Endothelial cell of umbilical vein (primary cell): ENCODE measurements at regions not wholly inside any gene's neighbourhood (a gene's known extent, or its start where the extent isn't known, plus 50 kb on each side); places are given as distances from the start of the nearest gene placed in this dataset.

ENCODE experiments used
- BruUV-seq: library from RNA; stranded (reverse); fragments of 400-500 nt; replicated peaks from 2 replicates; lab custom pipeline; 2021; lab: Mats Ljungman, UMichigan
- CTCF ChIA-PET: fragments of 300-600, 350-600 bp; sonication (Branson Sonifier 250); formaldehyde crosslinking; loops from one replicate; lab custom pipeline; 2021; ENCODE audit warnings: antibody characterized with exemption, inconsistent platforms; lab: Charles Lee
- POLR2A ChIA-PET: fragments of 300-600, 350-600 bp; sonication (Branson Sonifier 250); formaldehyde crosslinking; loops from one replicate; lab custom pipeline; 2021; ENCODE audit warnings: antibody characterized with exemption, inconsistent platforms; lab: Charles Lee
- DNase-seq: peaks from one replicate; pipeline ENCODE4 v3.0.0-alpha.2; 2011; ENCODE audit warnings: low read depth, low spot score
- FAIRE-seq: peaks from 2 replicates; lab custom pipeline; 2011; peaks lifted over from hg19 to GRCh38; lab: Jason Lieb, UNC
- H2AFZ ChIP-seq: 2 replicates; pipeline ENCODE4 v1.6.0; 2012; ENCODE audit warnings: low read depth, low read length, control low read depth, inconsistent platforms
- H3K27ac ChIP-seq: 2 replicates; pipeline ENCODE4 v1.5.1; 2011; ENCODE audit warnings: low read depth, mild to moderate bottlenecking, control low read depth, low read length, moderate library complexity; ENCODE audit not compliant: insufficient read depth
- H3K27me3 ChIP-seq, 2 experiments: 2 replicates each; pipeline versions ENCODE4 v1.6.0 to v1.6.1; 2011; ENCODE audit warnings: low read length in 2 of 2, mixed read lengths in 1 of 2; ENCODE audit not compliant: control insufficient read depth in 2 of 2, insufficient read depth in 2 of 2
- H3K36me3 ChIP-seq, 2 experiments: 2 replicates in 1 of 2; 3 replicates in 1 of 2; pipeline ENCODE4 v1.5.1; 2011; ENCODE audit warnings: low read length in 2 of 2, mild to moderate bottlenecking in 1 of 2, moderate library complexity in 1 of 2; ENCODE audit not compliant: control insufficient read depth in 2 of 2, insufficient read depth in 2 of 2; ENCODE audit errors: extremely low read depth in 1 of 2
- H3K4me1 ChIP-seq: 3 replicates; pipeline ENCODE4 v1.5.1; 2011; ENCODE audit warnings: mild to moderate bottlenecking, low read length; ENCODE audit not compliant: control insufficient read depth, insufficient read depth; ENCODE audit errors: extremely low read depth
- H3K4me2 ChIP-seq: 2 replicates; pipeline ENCODE4 v1.6.1; 2011; ENCODE audit warnings: low read length, control low read depth, mixed read lengths; ENCODE audit not compliant: insufficient read depth
- H3K4me3 ChIP-seq, 3 experiments: fragments of 200-600 bp in 1 of 3; sonication (generic), shearing (Covaris generic) in 1 of 3; replicated peaks in 1 of 3; 2 replicates each; pipeline ENCODE4 v1.5.1; 2011 to 2016; ENCODE audit warnings: control low read depth in 3 of 3, low read length in 3 of 3, mild to moderate bottlenecking in 2 of 3, inconsistent platforms in 1 of 3, low read depth in 1 of 3, moderate library complexity in 1 of 3; ENCODE audit not compliant: insufficient read depth in 1 of 3
- H3K79me2 ChIP-seq: 2 replicates; pipeline ENCODE4 v1.6.0; 2012; ENCODE audit warnings: low read length, inconsistent platforms; ENCODE audit not compliant: control insufficient read depth, insufficient read depth
- H3K9ac ChIP-seq: replicated peaks from 2 replicates; pipeline ENCODE3; 2011; ENCODE audit warnings: low read length, control low read depth; ENCODE audit not compliant: insufficient read depth; ENCODE audit errors: extremely low read depth
- H3K9me1 ChIP-seq: replicated peaks from 3 replicates; pipeline ENCODE4 v1.6.0; 2011; ENCODE audit warnings: mild to moderate bottlenecking, low read length; ENCODE audit not compliant: control insufficient read depth, insufficient read depth; ENCODE audit errors: extremely low read depth
- H3K9me3 ChIP-seq: replicated peaks from 2 replicates; pipeline ENCODE4 v1.5.1; 2012; ENCODE audit warnings: low read length, inconsistent platforms; ENCODE audit not compliant: control insufficient read depth, insufficient read depth
- H4K20me1 ChIP-seq: replicated peaks from 2 replicates; pipeline ENCODE3; 2011; ENCODE audit warnings: mild to moderate bottlenecking, low read length; ENCODE audit not compliant: control insufficient read depth, insufficient read depth; ENCODE audit errors: extremely low read depth
- EZH2 ChIP-seq: IDR thresholded peaks from 2 replicates; pipeline ENCODE4 v1.6.1; 2012; ENCODE audit warnings: borderline replicate concordance, low read depth, mild to moderate bottlenecking, moderate library complexity, low read length, inconsistent platforms; ENCODE audit not compliant: severe bottlenecking
- FOS ChIP-seq: IDR thresholded peaks from 2 replicates; pipeline ENCODE4 v1.6.1; 2011; ENCODE audit warnings: mild to moderate bottlenecking, low read length, moderate library complexity, borderline replicate concordance; ENCODE audit not compliant: insufficient read depth
- GATA2 ChIP-seq: IDR thresholded peaks from 2 replicates; pipeline ENCODE4 v1.7.0; 2011; ENCODE audit warnings: low read depth, mild to moderate bottlenecking, moderate library complexity, mixed read lengths, low read length; ENCODE audit not compliant: insufficient read length, insufficient read depth
- JUN ChIP-seq: IDR thresholded peaks from 2 replicates; pipeline ENCODE4 v1.6.1; 2011; ENCODE audit warnings: borderline replicate concordance, low read depth; ENCODE audit not compliant: insufficient read length, insufficient read depth
- MYC ChIP-seq: IDR thresholded peaks from one replicate; pipeline ENCODE4 v1.6.1; 2011; ENCODE audit warnings: mild to moderate bottlenecking, low read depth, low read length
- POLR2A ChIP-seq: IDR thresholded peaks from 2 replicates; pipeline ENCODE4 v1.6.1; 2012; ENCODE audit warnings: low read depth, mild to moderate bottlenecking, control low read depth, low read length
- POLR2AphosphoS5 ChIP-seq: IDR thresholded peaks from 2 replicates; pipeline ENCODE4 v1.6.1; 2012; ENCODE audit warnings: low read depth, mild to moderate bottlenecking, control low read depth, low read length, moderate library complexity; ENCODE audit not compliant: insufficient read depth
- dilution Hi-C: fragments of 300-500 bp; cut with MboI; formaldehyde crosslinking; loops from one replicate; pipeline ENCODE4 v1.15.0; 2019; ENCODE audit warnings: low sequenced_read_pairs; ENCODE audit not compliant: extremely low pct_ligation_motif_present
- intact Hi-C: fragments of 100-400 bp; cut with micrococcal nuclease; formaldehyde crosslinking; loops from one replicate; pipeline ENCODE4 v1.10.0; 2022
- TF ChIP-seq, protein P1 (sequence below): IDR thresholded peaks from 2 replicates; pipeline ENCODE4 v1.6.1; 2011; ENCODE audit not compliant: insufficient read depth, insufficient read length
- TF ChIP-seq, protein P2 (sequence below), 2 donors: IDR thresholded peaks; 1 replicate in 1 of 2; 2 replicates in 1 of 2; pipeline ENCODE4 v1.5.1; 2011; ENCODE audit warnings: low read length in 2 of 2, mild to moderate bottlenecking in 2 of 2, moderate library complexity in 2 of 2, control low read depth in 1 of 2, inconsistent platforms in 1 of 2, low read depth in 1 of 2; ENCODE audit not compliant: insufficient read depth in 1 of 2; ENCODE audit errors: extremely low read depth in 1 of 2

DNA sequence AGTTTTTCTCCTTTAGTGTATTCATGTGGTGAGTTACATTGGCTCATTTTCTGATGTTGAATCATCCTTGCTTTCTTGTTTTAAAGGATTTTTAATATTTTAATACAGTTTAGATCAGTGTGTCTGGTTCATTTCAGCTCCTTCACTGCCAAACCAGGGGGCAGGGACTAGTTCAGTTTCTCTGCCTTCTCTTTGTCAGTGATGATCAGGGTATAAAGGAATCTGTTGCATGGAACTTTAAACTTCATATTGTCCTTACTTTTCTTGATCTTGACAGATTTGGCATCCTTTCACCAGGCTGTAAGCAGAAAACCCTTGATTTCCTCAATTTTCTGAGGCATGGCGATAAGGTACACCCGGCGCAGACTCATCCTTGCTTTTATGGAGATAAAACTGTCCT is 149.4 kb downstream of the KDR start:
- DNase-seq, result no peak
- dilution Hi-C loops, result loop anchor here (25.0 kb wide), 1 partner anchor 336 kb away; no protein-coding TSS in a partner anchor
- no peak overlapping the region for H3K9ac ChIP-seq
- H3K4me3 ChIP-seq, result no peak overlapping the region
- H3K36me3 ChIP-seq, result no peaks in the 10 kb centered on the region
- intact Hi-C loops, result loop anchor here (10.0 kb wide), 3 partner anchors 209 to 889 kb away; no protein-coding TSS in a partner anchor
- H3K4me2 ChIP-seq, result no peak overlapping the region
- H3K79me2 ChIP-seq, result no peaks in the 10 kb centered on the region
- no peaks in the 10 kb centered on the region for H4K20me1 ChIP-seq
- no peak for FAIRE-seq
- H3K9me1 ChIP-seq, result no peaks in the 10 kb centered on the region
- no peak for TF ChIP-seq JUN
- TF ChIP-seq, protein P1, sequence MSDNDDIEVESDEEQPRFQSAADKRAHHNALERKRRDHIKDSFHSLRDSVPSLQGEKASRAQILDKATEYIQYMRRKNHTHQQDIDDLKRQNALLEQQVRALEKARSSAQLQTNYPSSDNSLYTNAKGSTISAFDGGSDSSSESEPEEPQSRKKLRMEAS, result no peak
- no peak for TF ChIP-seq FOS
- TF ChIP-seq GATA2, result no peak
- TF ChIP-seq EZH2, result no peak
- TF ChIP-seq POLR2AphosphoS5, result no peak
- TF ChIP-seq, protein P2, sequence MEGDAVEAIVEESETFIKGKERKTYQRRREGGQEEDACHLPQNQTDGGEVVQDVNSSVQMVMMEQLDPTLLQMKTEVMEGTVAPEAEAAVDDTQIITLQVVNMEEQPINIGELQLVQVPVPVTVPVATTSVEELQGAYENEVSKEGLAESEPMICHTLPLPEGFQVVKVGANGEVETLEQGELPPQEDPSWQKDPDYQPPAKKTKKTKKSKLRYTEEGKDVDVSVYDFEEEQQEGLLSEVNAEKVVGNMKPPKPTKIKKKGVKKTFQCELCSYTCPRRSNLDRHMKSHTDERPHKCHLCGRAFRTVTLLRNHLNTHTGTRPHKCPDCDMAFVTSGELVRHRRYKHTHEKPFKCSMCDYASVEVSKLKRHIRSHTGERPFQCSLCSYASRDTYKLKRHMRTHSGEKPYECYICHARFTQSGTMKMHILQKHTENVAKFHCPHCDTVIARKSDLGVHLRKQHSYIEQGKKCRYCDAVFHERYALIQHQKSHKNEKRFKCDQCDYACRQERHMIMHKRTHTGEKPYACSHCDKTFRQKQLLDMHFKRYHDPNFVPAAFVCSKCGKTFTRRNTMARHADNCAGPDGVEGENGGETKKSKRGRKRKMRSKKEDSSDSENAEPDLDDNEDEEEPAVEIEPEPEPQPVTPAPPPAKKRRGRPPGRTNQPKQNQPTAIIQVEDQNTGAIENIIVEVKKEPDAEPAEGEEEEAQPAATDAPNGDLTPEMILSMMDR (IDR thresholded peaks at IDR 0.05; ENCODE audit: extremely low read depth in 1 of 2, insufficient read depth in 1 of 2, low read depth in 1 of 2, low read length in 2 of 2), result no peak
- TF ChIP-seq MYC, result no peak
- no peak for TF ChIP-seq POLR2A
- H3K9me3 ChIP-seq, result no peaks in the 10 kb centered on the region
- H2AFZ ChIP-seq, result no peak overlapping the region
- BruUV-seq, result no TSS peak
- no peak overlapping the region for H3K27ac ChIP-seq
- H3K27me3 ChIP-seq, result no peaks in the 10 kb centered on the region
- no peaks in the 10 kb centered on the region for H3K4me1 ChIP-seq
- CTCF ChIA-PET, result interaction anchor here (1.0 kb wide), 1 partner anchor 570 kb away, joined by 3 read pairs; no protein-coding TSS in a partner anchor
- POLR2A ChIA-PET, result no interaction called here
